ENCODE measurements at regions not wholly inside any gene's neighbourhood (a gene's known extent, or its start where the extent isn't known, plus 50 kb on each side); places are given as distances from the start of the nearest gene placed in this dataset.
"Not testable (repeated sequence)": the region's sequence is repeated elsewhere in the genome, so short reads cannot be mapped to it uniquely, and the experiment has no call there.

GRCh38 chr2:242046206-242046826, 176.8 kb downstream of the RTP5 start:
- no peak for DNase-seq (ENCODE audit: low read depth in 2 of 2)

DNA sequence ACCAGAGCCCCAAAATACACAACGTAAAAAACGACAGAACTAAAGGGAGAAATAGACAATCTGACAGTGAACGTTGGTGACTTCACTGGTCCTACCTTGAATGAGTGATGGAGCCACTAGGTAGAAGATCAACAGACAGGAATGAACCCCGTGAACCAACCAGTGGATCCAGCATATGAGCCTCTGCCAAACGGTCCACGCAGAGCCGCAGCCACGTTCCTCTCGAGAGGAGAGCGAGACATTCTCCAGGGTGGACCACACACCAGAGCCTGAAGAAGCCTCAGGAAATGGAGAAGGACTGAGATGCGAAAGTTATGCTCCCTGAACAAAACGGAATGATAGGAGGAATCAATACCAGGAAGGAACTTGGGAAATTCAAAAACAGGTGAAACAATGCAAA, 178.4 kb downstream of the RTP5 start:
- DNase-seq (ENCODE audit: low read depth in 2 of 2): no peak

- DNase-seq (ENCODE audit: low read depth in 2 of 2): no peak
Measured at GRCh38 chr2:242048479-242048878, 178.9 kb downstream of the RTP5 start.

DNA sequence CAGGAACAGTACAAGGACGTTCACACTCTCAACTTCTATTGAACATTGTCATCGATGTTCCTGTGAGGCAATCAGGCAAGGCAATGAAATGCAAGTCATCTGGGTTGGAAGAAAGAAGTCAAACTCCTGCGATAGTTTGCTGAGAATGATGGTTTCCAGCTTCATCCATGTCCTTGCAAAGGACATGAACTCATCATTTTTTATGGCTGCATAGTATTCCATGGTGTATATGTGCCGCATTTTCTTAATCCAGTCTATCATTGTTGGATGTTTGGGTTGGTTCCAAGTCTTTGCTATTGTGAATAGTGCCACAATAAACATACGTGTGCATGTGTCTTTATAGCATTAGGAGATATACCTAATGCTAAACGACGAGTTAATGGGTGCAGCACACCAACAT, 180.0 kb downstream of the RTP5 start:
- DNase-seq (ENCODE audit: low read depth in 2 of 2): not testable (repeated sequence)

- no peak for DNase-seq (ENCODE audit: low read depth in 2 of 2)
Measured at GRCh38 chr2:242051463-242051862, 181.9 kb downstream of the RTP5 start.

- no peak for DNase-seq (ENCODE audit: low read depth in 2 of 2)
Measured at GRCh38 chr2:242052421-242052820, 182.9 kb downstream of the RTP5 start.

GRCh38 chr2:242053921-242054320, 184.4 kb downstream of the RTP5 start:
- DNase-seq (ENCODE audit: low read depth in 2 of 2): no peak

- no peak for DNase-seq (ENCODE audit: low read depth in 2 of 2)
Measured at GRCh38 chr2:242054406-242054805, 184.9 kb downstream of the RTP5 start.

- no peak for DNase-seq (ENCODE audit: low read depth in 2 of 2)
Measured at GRCh38 chr2:242054881-242055801, 185.6 kb downstream of the RTP5 start.

DNA sequence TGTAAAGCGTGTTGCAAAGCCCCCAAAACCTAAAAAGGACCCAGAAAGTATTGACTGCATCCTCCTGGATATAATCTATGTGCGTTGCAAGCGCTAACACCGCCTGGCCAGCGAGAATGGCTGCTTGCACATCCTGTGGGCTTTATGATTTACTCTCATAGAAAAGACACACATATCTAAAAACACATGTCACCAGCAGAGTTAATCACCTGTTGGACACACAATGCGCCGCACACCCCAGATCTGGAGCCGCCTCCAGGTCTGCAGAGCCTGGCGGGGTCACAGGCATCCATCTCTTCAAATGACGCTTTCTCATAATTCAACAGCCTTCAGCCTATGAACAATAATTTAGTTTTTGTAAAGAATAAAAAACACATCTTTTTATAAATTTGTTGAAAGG, 186.5 kb downstream of the RTP5 start:
- DNase-seq (ENCODE audit: low read depth in 2 of 2): no peak

- DNase-seq (ENCODE audit: low read depth in 2 of 2): no peak
Measured at GRCh38 chr2:242056785-242057184, 187.3 kb downstream of the RTP5 start.

DNA sequence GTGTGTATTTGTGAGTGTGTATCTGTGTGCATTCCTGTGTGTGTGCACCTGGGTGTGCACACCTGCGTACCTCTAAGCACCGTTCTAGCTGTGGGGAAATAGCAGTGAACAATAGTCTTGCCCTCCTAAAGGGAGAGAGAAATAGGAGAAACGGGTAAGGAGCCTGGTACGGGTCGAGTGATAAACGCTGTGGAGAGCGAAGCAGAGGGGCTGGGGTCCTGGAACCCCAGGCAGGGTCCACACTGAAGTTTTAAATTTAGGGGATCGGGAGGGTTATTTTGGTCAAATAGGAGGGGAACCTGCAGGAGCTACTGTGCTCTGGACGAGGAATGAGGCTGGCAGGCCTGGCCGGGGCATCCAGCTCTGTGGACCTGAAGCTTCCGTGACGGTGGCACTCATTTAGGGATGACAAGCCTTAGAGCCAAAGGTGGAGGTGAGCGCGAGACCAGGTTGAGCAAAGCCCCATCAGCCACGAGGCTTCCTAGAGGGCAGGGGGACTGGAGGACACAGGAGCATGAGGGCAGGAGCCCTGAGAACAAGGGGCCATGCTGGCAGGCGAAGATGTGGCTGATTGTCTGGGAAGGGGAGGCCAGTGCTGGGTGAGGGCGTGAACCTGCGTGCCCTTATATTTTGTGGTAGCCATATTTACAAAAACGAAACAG, 188.0 kb downstream of the RTP5 start:
- no peak for DNase-seq (ENCODE audit: low read depth in 2 of 2)

DNA sequence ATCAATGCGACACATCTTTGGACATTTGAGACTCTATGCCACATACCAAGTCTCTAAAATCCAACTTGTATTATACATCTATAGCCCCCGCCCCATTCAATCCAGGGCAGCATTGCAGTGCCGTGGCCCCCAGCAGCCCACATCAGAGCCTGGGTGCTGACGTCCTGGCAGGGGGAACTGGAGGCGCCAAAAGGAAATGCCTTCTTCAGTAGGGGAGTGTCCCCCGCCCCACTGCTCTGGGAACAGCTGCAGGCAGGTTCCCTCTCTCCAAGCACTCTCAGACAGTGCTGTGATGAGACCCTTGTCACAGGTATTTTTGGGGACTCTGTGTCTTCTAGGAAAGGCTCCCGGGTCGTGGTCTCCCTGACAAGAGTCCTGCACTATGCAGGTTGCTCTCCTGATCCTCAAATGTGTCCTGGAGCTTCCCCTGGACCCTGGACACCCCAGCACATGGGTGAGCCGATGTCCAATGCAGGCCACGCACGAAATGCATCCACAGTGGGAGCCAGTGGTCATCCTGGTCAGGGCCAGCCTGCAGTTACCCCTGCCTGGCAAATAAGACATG, 188.7 kb downstream of the RTP5 start:
- DNase-seq (ENCODE audit: low read depth in 2 of 2): no peak

DNA sequence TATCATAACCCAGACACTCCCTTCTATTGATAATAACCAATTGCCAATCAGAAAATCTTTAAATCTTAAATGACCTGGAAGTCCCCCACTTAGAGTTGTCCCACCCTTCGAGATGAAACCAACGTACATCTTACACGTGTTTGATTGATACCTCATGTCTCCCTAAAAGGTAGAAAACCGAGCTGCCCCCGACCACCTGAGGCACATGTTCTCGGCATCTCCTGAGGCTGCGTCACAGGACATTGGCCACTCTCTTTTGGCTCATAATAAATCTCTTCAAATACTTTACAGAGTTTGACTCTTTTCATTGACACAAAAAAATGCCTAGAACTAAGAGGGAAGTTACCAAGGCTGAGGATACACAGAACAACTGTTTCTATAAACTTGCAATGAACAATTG, 190.0 kb downstream of the RTP5 start:
- no peak for DNase-seq (ENCODE audit: low read depth in 2 of 2)

GRCh38 chr2:242060212-242060835, 190.8 kb downstream of the RTP5 start:
- DNase-seq (ENCODE audit: low read depth in 2 of 2): no peak

DNA sequence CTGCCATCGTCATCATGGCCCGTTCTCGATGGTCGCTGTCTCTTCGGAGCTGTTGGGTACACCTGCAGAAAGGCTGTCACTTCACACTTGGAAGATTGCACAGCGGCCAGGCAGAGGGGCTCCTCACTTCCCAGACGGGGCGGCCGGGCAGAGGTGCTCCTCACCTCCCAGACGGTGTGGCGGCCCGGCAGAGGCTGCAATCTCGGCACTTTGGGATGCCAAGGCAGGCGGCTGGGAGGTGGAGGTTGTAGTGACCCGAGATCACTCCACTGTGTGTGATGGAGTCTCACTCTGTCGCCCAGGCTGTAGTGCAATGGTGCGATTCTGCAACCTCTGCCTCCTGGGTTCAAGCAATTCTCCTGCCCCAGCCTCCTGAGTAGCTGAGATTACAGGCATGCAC, 192.4 kb downstream of the RTP5 start:
- DNase-seq (ENCODE audit: low read depth in 2 of 2): not testable (repeated sequence)

DNA sequence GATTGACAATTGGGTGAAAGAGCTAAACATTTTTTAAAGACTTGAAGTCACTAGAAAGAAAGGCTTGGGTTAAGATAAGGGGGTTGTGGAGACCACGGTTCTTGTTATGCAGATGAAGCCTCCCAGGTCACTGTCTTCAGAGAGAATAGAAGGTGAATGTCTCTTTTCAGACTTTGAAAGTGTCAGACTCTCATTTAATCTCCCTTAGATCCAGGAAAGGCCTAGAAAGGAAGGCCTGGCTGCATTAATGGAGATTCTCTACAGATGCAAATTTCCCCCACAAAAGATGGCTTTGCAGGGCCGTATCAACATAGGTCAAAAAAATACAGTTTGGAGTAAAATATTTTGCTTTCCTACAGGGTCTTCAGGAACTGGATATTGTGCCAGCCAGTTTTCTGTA, 193.9 kb downstream of the RTP5 start:
- DNase-seq (ENCODE audit: low read depth in 2 of 2): no peak

- DNase-seq (ENCODE audit: low read depth in 2 of 2): no peak
Measured at GRCh38 chr2:242063850-242064249, 194.3 kb downstream of the RTP5 start.

DNA sequence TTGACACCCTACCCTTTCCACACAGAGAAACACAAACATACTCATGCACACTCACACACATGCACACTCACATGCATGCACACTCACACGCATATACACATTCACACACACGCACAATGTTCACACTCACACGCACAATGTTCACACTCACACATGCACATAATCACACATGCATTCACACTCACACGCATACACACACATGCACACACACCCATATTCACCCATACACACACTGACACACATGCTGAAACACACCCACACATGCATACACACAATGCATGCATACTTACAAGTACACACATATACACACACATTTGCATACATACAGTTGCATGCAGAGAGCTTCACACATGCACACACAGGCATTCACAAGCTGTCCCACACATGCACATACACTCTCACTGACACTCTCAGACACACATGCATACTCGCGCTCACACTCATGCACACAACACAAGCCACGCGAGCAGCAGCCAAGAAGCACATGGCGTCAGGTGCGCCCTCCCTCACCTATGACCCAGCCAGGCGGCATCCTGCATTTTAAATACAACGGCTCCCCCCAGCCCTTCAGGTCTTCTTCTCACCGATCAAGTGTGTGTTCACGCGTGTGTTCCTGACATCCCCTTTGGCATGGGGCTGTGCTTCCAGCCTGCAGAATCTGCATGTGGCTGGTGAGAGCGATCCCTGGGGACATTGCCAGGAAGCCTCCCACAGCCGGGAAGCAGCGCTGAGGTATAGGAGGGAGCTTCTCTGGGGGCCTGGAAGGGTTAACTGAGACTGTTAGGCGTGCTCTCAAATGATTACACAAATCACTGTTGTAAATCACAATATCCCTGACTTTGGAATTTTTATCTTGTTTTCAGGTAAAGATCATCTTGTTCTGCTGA, 195.1 kb downstream of the RTP5 start:
- DNase-seq (ENCODE audit: low read depth in 2 of 2): no peak

GRCh38 chr2:242065426-242065825, 195.9 kb downstream of the RTP5 start:
- DNase-seq (ENCODE audit: low read depth in 2 of 2): no peak

GRCh38 chr2:242069018-242069417, 199.5 kb downstream of the RTP5 start:
- no peak for DNase-seq (ENCODE audit: low read depth in 2 of 2)

Measured in stimulated activated CD8-positive, alpha-beta memory T cell treated with anti-CD3 and anti-CD28 coated beads, Interleukin-7, amount 100 ng/mL, for 4 hours (primary cell).